Adrenal gland (tissue), 9 donors: ENCODE measurements at regions not wholly inside any gene's neighbourhood (a gene's known extent, or its start where the extent isn't known, plus 50 kb on each side); places are given as distances from the start of the nearest gene placed in this dataset.

Source experiments
- DNase-seq, 7 donors: peaks; one replicate each; pipeline ENCODE4 v3.0.0-alpha.2; 2019 to 2020
- H3K27ac ChIP-seq, 5 donors: fragments of 200-600 bp; sonication (generic) in 4 of 5; 1 replicate in 3 of 5; 2 replicates in 2 of 5; pipeline versions ENCODE4 v1.5.1 to v1.8.0; 2016 to 2020; ENCODE audit warnings: mild to moderate bottlenecking in 1 of 5
- H3K27me3 ChIP-seq: fragments of 200-600 bp; 2 replicates; pipeline ENCODE4 v1.8.0; 2021
- H3K36me3 ChIP-seq, 2 donors: fragments of 200-600 bp; replicated peaks in 1 of 2; 1 replicate in 1 of 2; 2 replicates in 1 of 2; pipeline versions ENCODE4 v1.5.1 to v1.8.0; 2018 to 2022
- H3K4me1 ChIP-seq, 2 donors: fragments of 200-600 bp; replicated peaks in 1 of 2; 1 replicate in 1 of 2; 2 replicates in 1 of 2; pipeline versions ENCODE4 v1.5.1 to v1.8.0; 2018 to 2021
- H3K4me3 ChIP-seq, 4 donors: fragments of 200-600 bp; sonication (generic) in 3 of 4; one replicate each; pipeline ENCODE4 v1.5.1; 2016 to 2018
- H3K9me3 ChIP-seq, 3 donors: fragments of 200-600 bp; sonication (generic) in 1 of 3; replicated peaks in 1 of 3; 1 replicate in 2 of 3; 2 replicates in 1 of 3; pipeline versions ENCODE4 v1.5.1 to v1.8.0; 2016 to 2021
- POLR2A ChIP-seq, 2 donors: fragments of 450-650 bp; IDR thresholded peaks; one replicate each; pipeline ENCODE4 v1.6.1; 2017; ENCODE audit warnings: antibody characterized with exemption in 2 of 2, mild to moderate bottlenecking in 2 of 2, moderate library complexity in 1 of 2
- WGBS, 4 donors: extraction: QIAGEN DNeasy Blood & Tissue Kit in 2 of 4; methylation state at CpG; one replicate each; pipeline versions ENCODE4 v1.1.5 to v1.1.7; 2013 to 2017; 5-methylcytosine and 5-hydroxymethylcytosine counted together
- intact Hi-C, 2 donors: fragments of 100-400 bp; cut with DNase I; formaldehyde crosslinking; loops; one replicate each; pipeline versions ENCODE4 v1.14.1 to v1.15.0; 2022 to 2023
- TF ChIP-seq, protein P1 (sequence below), 6 experiments: fragments of 450-650 bp in 4 of 6; fragments of 200-600 bp in 2 of 6; sonication (generic) in 1 of 6; IDR thresholded peaks; 1 replicate in 5 of 6; 2 replicates in 1 of 6; pipeline versions ENCODE4 v1.5.1 to v1.8.0; 2016 to 2021; ENCODE audit warnings: antibody characterized with exemption in 6 of 6, mild to moderate bottlenecking in 2 of 6, moderate library complexity in 1 of 6
- donor health status: healthy with polysubstance abuse.
- donor health status: Bipolar disorder and iron deficiency.
- donor health status: DM: yes; HTN: yes; CAD: no.
- donor health status: DM: no; HTN: no; CAD: no.
- donor health status: DM: no; HTN: no; CAD: no.

DNA sequence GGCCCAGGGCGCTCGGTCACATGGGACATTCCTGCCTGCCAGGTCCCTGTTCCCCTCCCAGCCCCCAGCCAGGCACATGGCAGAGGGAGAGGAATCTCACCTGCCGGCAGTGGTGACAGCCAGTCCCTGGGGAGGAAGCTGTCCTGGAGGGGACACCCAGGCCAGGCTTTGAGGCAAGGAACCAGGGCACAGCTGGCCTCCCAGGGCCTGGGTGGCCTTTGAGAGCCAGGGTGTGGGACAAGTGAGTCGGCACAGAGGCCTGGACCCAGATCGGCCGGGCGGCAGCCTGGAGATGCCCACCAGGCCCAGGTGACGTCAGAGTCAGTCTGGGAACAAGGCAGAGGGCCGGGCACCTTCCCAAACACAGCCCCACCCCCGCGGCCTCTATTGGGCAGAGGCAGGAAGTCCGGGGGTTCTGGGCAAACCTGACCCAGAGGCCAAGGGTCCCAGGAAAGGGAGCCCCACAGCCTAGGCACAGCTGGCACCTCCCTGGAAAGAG, 65.0 kb upstream of the CFAP46 start:
- no peak overlapping the region for H3K27ac ChIP-seq
- no peaks in the 10 kb centered on the region for H3K9me3 ChIP-seq
- WGBS, 4 donors = 87 to 92% (median 88%) methylated on average over 2 to 12 of the region's 12 CpGs
- TF ChIP-seq POLR2A (IDR thresholded peaks at IDR 0.05) = no peak
- TF ChIP-seq, protein P1, sequence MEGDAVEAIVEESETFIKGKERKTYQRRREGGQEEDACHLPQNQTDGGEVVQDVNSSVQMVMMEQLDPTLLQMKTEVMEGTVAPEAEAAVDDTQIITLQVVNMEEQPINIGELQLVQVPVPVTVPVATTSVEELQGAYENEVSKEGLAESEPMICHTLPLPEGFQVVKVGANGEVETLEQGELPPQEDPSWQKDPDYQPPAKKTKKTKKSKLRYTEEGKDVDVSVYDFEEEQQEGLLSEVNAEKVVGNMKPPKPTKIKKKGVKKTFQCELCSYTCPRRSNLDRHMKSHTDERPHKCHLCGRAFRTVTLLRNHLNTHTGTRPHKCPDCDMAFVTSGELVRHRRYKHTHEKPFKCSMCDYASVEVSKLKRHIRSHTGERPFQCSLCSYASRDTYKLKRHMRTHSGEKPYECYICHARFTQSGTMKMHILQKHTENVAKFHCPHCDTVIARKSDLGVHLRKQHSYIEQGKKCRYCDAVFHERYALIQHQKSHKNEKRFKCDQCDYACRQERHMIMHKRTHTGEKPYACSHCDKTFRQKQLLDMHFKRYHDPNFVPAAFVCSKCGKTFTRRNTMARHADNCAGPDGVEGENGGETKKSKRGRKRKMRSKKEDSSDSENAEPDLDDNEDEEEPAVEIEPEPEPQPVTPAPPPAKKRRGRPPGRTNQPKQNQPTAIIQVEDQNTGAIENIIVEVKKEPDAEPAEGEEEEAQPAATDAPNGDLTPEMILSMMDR (IDR thresholded peaks at IDR 0.05) = no peak
- H3K27me3 ChIP-seq = no peaks in the 10 kb centered on the region
- no peak overlapping the region for H3K4me3 ChIP-seq
- H3K36me3 ChIP-seq = no peaks in the 10 kb centered on the region
- no peak for DNase-seq
- H3K4me1 ChIP-seq = no peaks in the 10 kb centered on the region
- intact Hi-C loops = no loop called here

DNA sequence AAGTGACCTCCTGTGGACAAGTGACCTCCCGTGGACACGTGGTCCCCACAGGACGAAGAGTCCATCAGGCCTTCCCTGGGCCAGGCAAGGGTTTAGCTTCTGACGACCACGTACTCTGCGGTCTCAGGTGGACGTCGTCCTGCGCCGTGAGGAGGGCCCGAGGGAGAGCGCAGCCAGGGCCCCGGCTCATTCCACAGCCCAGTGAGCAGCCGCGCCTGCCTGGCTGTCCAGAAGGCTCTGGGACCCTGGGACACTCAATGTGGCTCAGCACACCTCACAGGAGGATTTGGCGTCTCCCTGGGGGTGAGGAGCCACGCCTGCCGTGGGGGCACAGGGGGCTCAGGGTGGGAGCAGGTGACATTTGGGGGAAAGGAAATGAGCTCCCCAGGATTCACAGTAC, 64.4 kb upstream of the CFAP46 start:
- Histone ChIP-seq H3K36me3 (no peaks in the 10 kb centered on the region), H3K4me3 (no peak overlapping the region), H3K27ac (no peak overlapping the region), H3K4me1 (no peaks in the 10 kb centered on the region), H3K27me3 (no peaks in the 10 kb centered on the region), H3K9me3 (no peaks in the 10 kb centered on the region)
- no peak for DNase-seq
- TF ChIP-seq, protein P1 (IDR thresholded peaks at IDR 0.05) = no peak
- TF ChIP-seq POLR2A (IDR thresholded peaks at IDR 0.05) = no peak
- intact Hi-C loops = no loop called here
- WGBS, 4 donors = 79 to 98% (median 85%) methylated on average over 8 to 18 of the region's 18 CpGs

- no peak overlapping the region for H3K4me3 ChIP-seq
- DNase-seq = no peak
- no peaks in the 10 kb centered on the region for H3K4me1 ChIP-seq
- H3K27ac ChIP-seq = no peak overlapping the region
- no peaks in the 10 kb centered on the region for H3K9me3 ChIP-seq
- intact Hi-C loops = no loop called here
- H3K36me3 ChIP-seq = no peaks in the 10 kb centered on the region
- 70 to 87% (median 84%) methylated on average over 3 to 10 of the region's 10 CpGs; no CpG with 5 or more reads in 1 of the 4 donors for WGBS, 4 donors
- H3K27me3 ChIP-seq = no peaks in the 10 kb centered on the region
- no peak for TF ChIP-seq POLR2A (IDR thresholded peaks at IDR 0.05)
- TF ChIP-seq, protein P1 (IDR thresholded peaks at IDR 0.05) = no peak
Observed at GRCh38 chr10:133006202-133006601, 63.8 kb upstream of the CFAP46 start.

DNA sequence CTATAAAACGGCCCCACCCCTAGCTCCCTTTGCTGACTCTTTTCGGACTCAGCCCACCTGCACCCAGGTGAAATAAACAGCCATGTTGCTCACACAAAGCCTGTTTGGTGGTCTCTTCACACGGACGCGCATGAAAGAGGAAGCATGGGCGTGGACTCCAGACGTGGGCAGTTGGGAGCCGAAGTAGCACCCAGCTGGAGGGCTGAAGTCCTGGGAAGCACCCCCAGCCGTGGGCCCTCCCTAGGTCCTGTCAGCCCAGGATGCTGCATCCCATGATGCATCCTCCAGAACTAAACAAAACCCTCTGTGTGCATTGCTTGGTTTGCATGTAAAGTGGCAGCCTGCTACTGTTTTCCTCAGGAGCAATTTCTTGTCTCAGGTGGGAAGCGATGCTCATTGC, 62.1 kb upstream of the CFAP46 start:
- H3K36me3 ChIP-seq = no peaks in the 10 kb centered on the region
- TF ChIP-seq, protein P1 (IDR thresholded peaks at IDR 0.05) = no peak
- TF ChIP-seq POLR2A (IDR thresholded peaks at IDR 0.05) = no peak
- H3K4me3 ChIP-seq = no peak overlapping the region
- no peaks in the 10 kb centered on the region for H3K4me1 ChIP-seq
- WGBS, 4 donors = 61 to 80% (median 74%) methylated on average over 9 to 10 of the region's 10 CpGs
- no peak for DNase-seq
- H3K9me3 ChIP-seq = no peaks in the 10 kb centered on the region
- intact Hi-C loops = no loop called here
- no peak overlapping the region for H3K27ac ChIP-seq
- H3K27me3 ChIP-seq = no peaks in the 10 kb centered on the region
